OCI-LY3 (cell line): ENCODE measurements at regions not wholly inside any gene's neighbourhood (a gene's known extent, or its start where the extent isn't known, plus 50 kb on each side); places are given as distances from the start of the nearest gene placed in this dataset.

Source experiments
- H2AFZ ChIP-seq: fragments of 200-600, 300-600 bp; shearing (Covaris generic); 2 replicates; pipeline ENCODE4 v1.6.0; 2014; ENCODE audit warnings: antibody characterized with exemption, low read depth, low read length
- H3K27ac ChIP-seq: fragments of 200-600, 300-600 bp; sonication (generic); 2 replicates; pipeline ENCODE4 v1.5.1; 2014; ENCODE audit warnings: mild to moderate bottlenecking, low read length, moderate library complexity, mixed read lengths
- H3K27me3 ChIP-seq: fragments of 200-600, 300-600 bp; sonication (generic); 2 replicates; pipeline ENCODE4 v1.6.1; 2014; ENCODE audit warnings: low read depth, low read length, mixed read lengths
- H3K36me3 ChIP-seq: fragments of 200-600, 300-600 bp; sonication (generic); replicated peaks from 2 replicates; pipeline ENCODE3; 2014; ENCODE audit warnings: low read depth, low read length, mixed read lengths
- H3K4me1 ChIP-seq: fragments of 300-600, 200-600 bp; sonication (generic); 2 replicates; pipeline ENCODE4 v1.6.1; 2014; ENCODE audit warnings: low read length, mixed read lengths
- H3K4me2 ChIP-seq: fragments of 200-600, 300-600 bp; sonication (generic); 2 replicates; pipeline ENCODE4 v1.6.1; 2014; ENCODE audit warnings: low read length, mixed read lengths
- H3K4me3 ChIP-seq: fragments of 300-600, 200-600 bp; sonication (generic); 2 replicates; pipeline ENCODE4 v1.5.1; 2014; ENCODE audit warnings: antibody characterized with exemption, mild to moderate bottlenecking, low read length, moderate library complexity
- H3K79me2 ChIP-seq: fragments of 300-600, 200-600 bp; shearing (Covaris generic); 2 replicates; pipeline ENCODE4 v1.6.1; 2014; ENCODE audit warnings: mild to moderate bottlenecking, low read length, mixed read lengths
- H3K9ac ChIP-seq: fragments of 300-600, 200-600 bp; shearing (Covaris generic); 2 replicates; pipeline ENCODE4 v1.6.0; 2014; ENCODE audit warnings: mild to moderate bottlenecking, low read length, moderate library complexity
- H3K9me3 ChIP-seq: fragments of 200-600, 300-600 bp; shearing (Covaris generic); 2 replicates; pipeline ENCODE4 v1.6.1; 2014; ENCODE audit warnings: low read length, mixed read lengths; ENCODE audit not compliant: insufficient read depth
- H4K20me1 ChIP-seq: fragments of 200-600, 300-600 bp; sonication (generic); 2 replicates; pipeline ENCODE4 v1.6.1; 2016; ENCODE audit warnings: low read length, mixed read lengths; ENCODE audit not compliant: insufficient read depth
- EZH2phosphoT487 ChIP-seq: fragments of 200-600 bp; shearing (Covaris generic); IDR thresholded peaks from 2 replicates; pipeline ENCODE4 v1.6.1; 2018; ENCODE audit warnings: antibody characterized with exemption, mixed run types, low read depth
- TF ChIP-seq, protein P1 (sequence below): fragments of 200-600, 300-600 bp; sonication (generic); IDR thresholded peaks from 2 replicates; pipeline ENCODE4 v1.5.1; 2014; ENCODE audit warnings: antibody characterized with exemption, low read length, low read depth

DNA sequence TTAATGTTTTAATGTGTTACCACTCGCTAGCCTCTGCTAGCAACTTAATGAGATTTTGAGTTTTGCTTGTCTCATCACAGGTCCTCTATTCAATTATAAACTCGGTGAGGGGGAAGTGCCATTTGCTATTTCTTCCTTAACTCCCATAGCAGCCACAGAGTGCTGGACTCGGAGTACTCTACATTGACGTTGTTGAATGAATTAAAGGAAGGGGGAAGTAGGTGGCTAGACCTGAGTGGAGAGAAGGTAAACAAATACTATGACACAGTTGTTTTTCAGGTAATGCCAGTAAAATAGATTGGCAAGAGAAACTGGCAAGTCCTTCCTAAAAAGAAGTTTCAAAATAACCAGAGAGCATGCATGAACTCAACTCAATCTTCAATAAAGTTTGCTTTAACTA, 339.3 kb downstream of the HRH4 start:
- no peaks in the 10 kb centered on the region for H3K4me1 ChIP-seq
- H3K79me2 ChIP-seq: no peaks in the 10 kb centered on the region
- no peak overlapping the region for H3K4me3 ChIP-seq
- no peak overlapping the region for H3K9ac ChIP-seq
- no peaks in the 10 kb centered on the region for H3K9me3 ChIP-seq
- no peak for TF ChIP-seq EZH2phosphoT487
- TF ChIP-seq, protein P1, sequence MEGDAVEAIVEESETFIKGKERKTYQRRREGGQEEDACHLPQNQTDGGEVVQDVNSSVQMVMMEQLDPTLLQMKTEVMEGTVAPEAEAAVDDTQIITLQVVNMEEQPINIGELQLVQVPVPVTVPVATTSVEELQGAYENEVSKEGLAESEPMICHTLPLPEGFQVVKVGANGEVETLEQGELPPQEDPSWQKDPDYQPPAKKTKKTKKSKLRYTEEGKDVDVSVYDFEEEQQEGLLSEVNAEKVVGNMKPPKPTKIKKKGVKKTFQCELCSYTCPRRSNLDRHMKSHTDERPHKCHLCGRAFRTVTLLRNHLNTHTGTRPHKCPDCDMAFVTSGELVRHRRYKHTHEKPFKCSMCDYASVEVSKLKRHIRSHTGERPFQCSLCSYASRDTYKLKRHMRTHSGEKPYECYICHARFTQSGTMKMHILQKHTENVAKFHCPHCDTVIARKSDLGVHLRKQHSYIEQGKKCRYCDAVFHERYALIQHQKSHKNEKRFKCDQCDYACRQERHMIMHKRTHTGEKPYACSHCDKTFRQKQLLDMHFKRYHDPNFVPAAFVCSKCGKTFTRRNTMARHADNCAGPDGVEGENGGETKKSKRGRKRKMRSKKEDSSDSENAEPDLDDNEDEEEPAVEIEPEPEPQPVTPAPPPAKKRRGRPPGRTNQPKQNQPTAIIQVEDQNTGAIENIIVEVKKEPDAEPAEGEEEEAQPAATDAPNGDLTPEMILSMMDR: no peak
- no peak overlapping the region for H3K27ac ChIP-seq
- H3K4me2 ChIP-seq: no peak overlapping the region
- H3K36me3 ChIP-seq: no peaks in the 10 kb centered on the region
- no peaks in the 10 kb centered on the region for H4K20me1 ChIP-seq
- peaks cover 13% of the 10 kb centered on the region; the same call in 1 of the 2 replicates for H3K27me3 ChIP-seq
- no peak overlapping the region for H2AFZ ChIP-seq

DNA sequence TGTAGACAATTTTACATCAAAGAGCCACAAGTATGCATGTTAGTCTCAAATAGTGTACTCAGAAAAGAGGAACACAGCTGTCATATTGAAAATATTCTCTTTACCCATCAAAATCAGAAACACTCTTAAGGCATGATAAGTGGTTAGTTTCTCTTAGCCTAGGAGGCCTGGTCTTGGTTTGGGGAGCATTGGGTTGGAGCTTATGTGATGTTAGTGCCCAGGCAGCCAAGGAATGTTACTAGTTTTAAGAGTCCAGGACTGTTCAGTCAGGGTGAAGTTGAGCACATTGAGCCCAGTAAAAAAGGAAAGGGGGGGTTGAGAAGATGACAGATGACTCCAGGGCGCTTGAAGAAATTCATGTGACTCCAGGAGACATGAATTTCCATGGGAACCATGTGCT, 340.6 kb downstream of the HRH4 start:
- Histone ChIP-seq H3K27ac (no peak overlapping the region), H3K27me3 (peaks cover 13% of the 10 kb centered on the region; the same call in 1 of the 2 replicates), H3K4me3 (no peak overlapping the region), H3K4me1 (no peaks in the 10 kb centered on the region), H4K20me1 (no peaks in the 10 kb centered on the region), H3K9me3 (no peaks in the 10 kb centered on the region), H3K79me2 (no peaks in the 10 kb centered on the region), H3K9ac (no peak overlapping the region), H3K36me3 (no peaks in the 10 kb centered on the region), H3K4me2 (no peak overlapping the region), H2AFZ (no peak overlapping the region)
- TF ChIP-seq, protein P1: no peak
- TF ChIP-seq EZH2phosphoT487: no peak

DNA sequence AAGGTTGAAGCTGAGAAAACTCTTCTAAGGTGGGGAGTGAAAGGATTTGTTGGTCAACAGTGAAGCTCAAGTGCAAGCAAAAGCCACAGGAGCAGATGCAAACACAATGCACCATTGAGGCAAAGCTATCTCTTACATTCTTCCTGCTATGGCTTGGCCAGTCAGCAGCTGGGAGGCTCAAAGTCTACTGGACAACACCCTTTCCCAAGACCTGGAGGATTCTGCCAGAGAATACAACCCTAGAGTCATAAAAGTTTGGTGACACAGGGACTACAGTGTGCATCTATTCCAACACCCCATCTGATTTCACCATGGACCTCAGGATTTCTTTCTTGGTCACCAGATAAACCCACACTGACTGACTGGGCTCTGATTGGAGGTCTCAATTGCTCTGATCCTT, 342.0 kb downstream of the HRH4 start:
- Histone ChIP-seq H2AFZ (no peak overlapping the region), H3K9me3 (no peaks in the 10 kb centered on the region), H3K36me3 (no peaks in the 10 kb centered on the region), H3K9ac (no peak overlapping the region), H3K27ac (no peak overlapping the region), H3K79me2 (no peaks in the 10 kb centered on the region), H3K4me3 (no peak overlapping the region), H3K4me2 (no peak overlapping the region), H3K4me1 (no peaks in the 10 kb centered on the region), H4K20me1 (no peaks in the 10 kb centered on the region), H3K27me3 (peaks cover 3% of the 10 kb centered on the region; the same call in 1 of the 2 replicates)
- TF ChIP-seq, protein P1: no peak
- TF ChIP-seq EZH2phosphoT487: no peak

DNA sequence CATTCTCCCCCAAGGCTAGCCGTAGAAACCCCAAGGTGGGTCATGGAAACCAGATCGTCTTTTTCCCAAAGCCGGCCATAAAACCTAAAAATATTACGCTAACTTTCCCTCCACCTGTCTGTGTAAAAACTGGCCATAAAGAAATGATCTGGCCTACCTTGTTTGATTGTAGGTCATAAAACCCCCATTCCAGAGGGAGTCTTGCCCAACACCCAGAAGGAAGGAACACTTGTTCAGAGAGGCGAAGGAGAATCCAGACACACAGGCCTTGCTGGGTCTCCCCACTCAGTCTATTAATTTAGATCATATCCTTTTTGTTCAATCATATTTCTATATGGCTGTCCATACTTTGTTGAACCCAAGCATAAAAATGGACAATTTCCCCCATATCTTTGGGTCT, 344.7 kb downstream of the HRH4 start:
- H3K79me2 ChIP-seq: no peaks in the 10 kb centered on the region
- no peak overlapping the region for H3K9ac ChIP-seq
- H3K27ac ChIP-seq: no peak overlapping the region
- H3K4me1 ChIP-seq: no peaks in the 10 kb centered on the region
- no peak overlapping the region for H2AFZ ChIP-seq
- no peaks in the 10 kb centered on the region for H4K20me1 ChIP-seq
- TF ChIP-seq EZH2phosphoT487: no peak
- TF ChIP-seq, protein P1: no peak
- 0 out of 2 replicates have a peak, but pooled peaks cover 3% of the 10 kb centered on the region for H3K27me3 ChIP-seq
- H3K4me3 ChIP-seq: no peak overlapping the region
- H3K36me3 ChIP-seq: no peaks in the 10 kb centered on the region
- no peaks in the 10 kb centered on the region for H3K9me3 ChIP-seq
- H3K4me2 ChIP-seq: no peak overlapping the region
